Upper lobe of left lung (tissue), 6 donors: ENCODE measurements at regions not wholly inside any gene's neighbourhood (a gene's known extent, or its start where the extent isn't known, plus 50 kb on each side); places are given as distances from the start of the nearest gene placed in this dataset.

Experiments used
- ATAC-seq, 2 donors: fragments of 200-7000 bp; cut with Tn5 transposase; one replicate each; pipeline ENCODE4 v1.9.1; 2022; ENCODE audit warnings: mild to moderate bottlenecking in 2 of 2, moderate library complexity in 2 of 2; ENCODE audit not compliant: low FRiP score in 2 of 2
- DNase-seq, 2 donors: peaks; one replicate each; pipeline ENCODE4 v3.0.0-alpha.2; 2019 to 2020
- H3K27ac ChIP-seq, 4 donors: fragments of 200-600 bp; sonication (generic); one replicate each; pipeline ENCODE4 v1.5.1; 2016 to 2019
- H3K27me3 ChIP-seq, 4 donors: fragments of 200-600 bp; sonication (generic); one replicate each; pipeline ENCODE4 v1.5.1; 2017 to 2019
- H3K36me3 ChIP-seq, 4 donors: fragments of 200-600 bp; sonication (generic); one replicate each; pipeline ENCODE4 v1.5.1; 2016 to 2019
- H3K4me1 ChIP-seq, 4 donors: fragments of 200-600 bp; sonication (generic); one replicate each; pipeline ENCODE4 v1.5.1; 2018 to 2019
- H3K4me3 ChIP-seq, 4 donors: fragments of 200-600 bp; sonication (generic); one replicate each; pipeline ENCODE4 v1.5.1; 2017 to 2019; ENCODE audit warnings: mild to moderate bottlenecking in 2 of 4, moderate library complexity in 1 of 4
- H3K9me3 ChIP-seq, 4 donors: fragments of 200-600 bp; sonication (generic); one replicate each; pipeline ENCODE4 v1.5.1; 2018 to 2019
- EP300 ChIP-seq, 4 donors: sonication (generic); formaldehyde crosslinking; IDR thresholded peaks; one replicate each; pipeline ENCODE4 v1.5.1; 2017; ENCODE audit warnings: antibody characterized with exemption in 4 of 4, control low read depth in 2 of 4
- POLR2A ChIP-seq, 4 donors: fragments of 450-650 bp; IDR thresholded peaks; one replicate each; pipeline ENCODE4 v1.5.1; 2016 to 2017; ENCODE audit warnings: antibody characterized with exemption in 4 of 4, mild to moderate bottlenecking in 2 of 4
- POLR2AphosphoS5 ChIP-seq, 2 donors: sonication (generic); formaldehyde crosslinking; IDR thresholded peaks; one replicate each; pipeline ENCODE4 v1.5.1; 2017; ENCODE audit warnings: antibody characterized with exemption in 2 of 2
- WGBS, 2 donors: methylation state at CpG; one replicate each; pipeline ENCODE4 v1.1.5; 2017 to 2018; 5-methylcytosine and 5-hydroxymethylcytosine counted together
- TF ChIP-seq, protein P1 (sequence below), 6 experiments: fragments of 450-650 bp in 4 of 6; fragments of 200-600 bp in 2 of 6; sonication (generic) in 2 of 6; IDR thresholded peaks; one replicate each; pipeline ENCODE4 v1.5.1; 2016 to 2019; ENCODE audit warnings: antibody characterized with exemption in 6 of 6
- donor health status: DM: no; HTN: no; CAD: no; lungs with moderate emphysema.
- donor health status: DM: no; HTN: yes; CAD: no; lungs with severe emphysema.

DNA sequence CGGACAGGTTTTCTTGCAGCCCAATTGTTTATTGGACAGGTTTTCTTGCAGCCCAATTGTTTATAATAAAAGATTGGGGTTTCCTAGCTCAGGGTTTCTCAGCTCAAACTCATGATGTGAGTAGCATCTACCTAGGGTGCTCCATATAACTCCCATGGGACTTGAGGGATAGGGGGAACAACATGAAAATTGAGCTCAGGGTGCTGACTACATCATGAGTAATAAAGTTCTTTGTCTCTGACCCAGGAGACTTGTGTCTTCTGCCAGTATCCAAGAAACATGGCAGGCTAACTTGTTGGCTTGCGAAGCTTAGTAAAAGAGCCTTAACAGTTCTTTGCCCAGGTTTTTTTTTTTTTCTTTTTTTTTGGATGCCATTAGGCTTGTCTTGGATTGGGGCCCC is 59.2 kb upstream of the MYCBP2 start:
- Histone ChIP-seq H3K27ac (no peak overlapping the region), H3K9me3 (no peaks in the 10 kb centered on the region), H3K4me1 (no peaks in the 10 kb centered on the region), H3K27me3 (no peaks in the 10 kb centered on the region), H3K4me3 (no peak overlapping the region), H3K36me3 (no peaks in the 10 kb centered on the region)
- DNase-seq (no peak), ATAC-seq (no peak)
- TF ChIP-seq POLR2AphosphoS5 (IDR thresholded peaks at IDR 0.05) (no peak), POLR2A (IDR thresholded peaks at IDR 0.05) (no peak), EP300 (IDR thresholded peaks at IDR 0.05) (no peak)
- TF ChIP-seq, protein P1, sequence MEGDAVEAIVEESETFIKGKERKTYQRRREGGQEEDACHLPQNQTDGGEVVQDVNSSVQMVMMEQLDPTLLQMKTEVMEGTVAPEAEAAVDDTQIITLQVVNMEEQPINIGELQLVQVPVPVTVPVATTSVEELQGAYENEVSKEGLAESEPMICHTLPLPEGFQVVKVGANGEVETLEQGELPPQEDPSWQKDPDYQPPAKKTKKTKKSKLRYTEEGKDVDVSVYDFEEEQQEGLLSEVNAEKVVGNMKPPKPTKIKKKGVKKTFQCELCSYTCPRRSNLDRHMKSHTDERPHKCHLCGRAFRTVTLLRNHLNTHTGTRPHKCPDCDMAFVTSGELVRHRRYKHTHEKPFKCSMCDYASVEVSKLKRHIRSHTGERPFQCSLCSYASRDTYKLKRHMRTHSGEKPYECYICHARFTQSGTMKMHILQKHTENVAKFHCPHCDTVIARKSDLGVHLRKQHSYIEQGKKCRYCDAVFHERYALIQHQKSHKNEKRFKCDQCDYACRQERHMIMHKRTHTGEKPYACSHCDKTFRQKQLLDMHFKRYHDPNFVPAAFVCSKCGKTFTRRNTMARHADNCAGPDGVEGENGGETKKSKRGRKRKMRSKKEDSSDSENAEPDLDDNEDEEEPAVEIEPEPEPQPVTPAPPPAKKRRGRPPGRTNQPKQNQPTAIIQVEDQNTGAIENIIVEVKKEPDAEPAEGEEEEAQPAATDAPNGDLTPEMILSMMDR (IDR thresholded peaks at IDR 0.05), result no peak
- WGBS, 2 donors, result 54 to 80% methylated on average over 2 of the region's 2 CpGs

- no peak for ATAC-seq
- H3K27me3 ChIP-seq, result no peaks in the 10 kb centered on the region
- no peak overlapping the region for H3K4me3 ChIP-seq
- no peaks in the 10 kb centered on the region for H3K4me1 ChIP-seq
- no peak overlapping the region for H3K27ac ChIP-seq
- no peaks in the 10 kb centered on the region for H3K36me3 ChIP-seq
- H3K9me3 ChIP-seq, result no peaks in the 10 kb centered on the region
- no peak for DNase-seq
- no peak for TF ChIP-seq EP300 (IDR thresholded peaks at IDR 0.05)
- no peak for TF ChIP-seq POLR2AphosphoS5 (IDR thresholded peaks at IDR 0.05)
- TF ChIP-seq, protein P1 (IDR thresholded peaks at IDR 0.05), result no peak
- TF ChIP-seq POLR2A (IDR thresholded peaks at IDR 0.05), result no peak
Observed at GRCh38 chr13:77384999-77385398, 58.1 kb upstream of the MYCBP2 start.

DNA sequence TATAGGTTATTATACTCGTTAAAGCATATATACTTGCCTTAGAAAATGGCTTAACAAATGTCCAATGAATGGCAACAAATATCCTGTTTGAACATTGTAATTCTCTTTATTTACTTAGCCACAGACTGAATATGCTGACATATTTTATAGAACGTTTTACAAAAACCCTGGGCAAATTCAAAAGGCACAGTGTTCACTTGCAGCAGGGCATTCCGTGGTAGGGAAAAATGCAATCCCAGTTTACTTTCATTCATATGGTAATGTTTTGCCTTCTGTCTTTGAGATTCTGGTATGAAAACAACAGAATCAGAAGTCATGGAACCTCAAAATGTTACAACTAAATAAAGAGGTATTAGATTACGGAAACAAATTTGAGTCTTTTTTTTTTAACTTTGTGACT is 56.2 kb upstream of the MYCBP2 start:
- Histone ChIP-seq H3K9me3 (no peaks in the 10 kb centered on the region), H3K4me3 (no peak overlapping the region), H3K36me3 (no peaks in the 10 kb centered on the region), H3K27me3 (no peaks in the 10 kb centered on the region), H3K27ac (no peak overlapping the region), H3K4me1 (no peaks in the 10 kb centered on the region)
- DNase-seq (no peak), ATAC-seq (no peak)
- 74 to 79% methylated on average over 4 of the region's 4 CpGs for WGBS, 2 donors
- TF ChIP-seq POLR2A (IDR thresholded peaks at IDR 0.05) (no peak), POLR2AphosphoS5 (IDR thresholded peaks at IDR 0.05) (no peak), EP300 (IDR thresholded peaks at IDR 0.05) (no peak)
- TF ChIP-seq, protein P1 (IDR thresholded peaks at IDR 0.05), result no peak

DNA sequence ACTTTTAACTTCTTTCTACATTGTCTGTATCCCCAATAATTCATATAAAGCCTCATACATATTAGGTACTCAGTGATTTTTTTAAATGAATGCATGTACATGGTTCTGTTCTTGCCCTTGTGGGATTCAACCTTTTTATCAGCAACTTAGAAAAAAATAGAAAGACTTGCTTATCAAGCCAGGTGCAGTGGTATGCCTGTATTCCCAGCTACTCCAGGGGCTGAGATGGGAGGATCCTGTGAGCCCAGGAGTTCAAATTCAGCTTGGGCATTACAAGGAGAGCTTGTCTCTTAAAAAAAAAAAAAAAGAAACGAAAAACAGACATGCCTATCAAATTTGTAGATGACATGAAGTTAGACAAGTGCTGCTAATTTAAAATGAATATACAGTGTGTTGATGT is 54.2 kb upstream of the MYCBP2 start:
- Histone ChIP-seq H3K4me1 (no peaks in the 10 kb centered on the region), H3K27me3 (no peaks in the 10 kb centered on the region), H3K9me3 (no peaks in the 10 kb centered on the region), H3K27ac (no peak overlapping the region), H3K36me3 (no peaks in the 10 kb centered on the region), H3K4me3 (no peak overlapping the region)
- 75 to 86% methylated on average over 1 of the region's 1 CpG for WGBS, 2 donors
- TF ChIP-seq POLR2A (IDR thresholded peaks at IDR 0.05) (no peak), EP300 (IDR thresholded peaks at IDR 0.05) (no peak), POLR2AphosphoS5 (IDR thresholded peaks at IDR 0.05) (no peak)
- TF ChIP-seq, protein P1 (IDR thresholded peaks at IDR 0.05), result no peak
- DNase-seq, result no peak
- ATAC-seq, result no peak

DNA sequence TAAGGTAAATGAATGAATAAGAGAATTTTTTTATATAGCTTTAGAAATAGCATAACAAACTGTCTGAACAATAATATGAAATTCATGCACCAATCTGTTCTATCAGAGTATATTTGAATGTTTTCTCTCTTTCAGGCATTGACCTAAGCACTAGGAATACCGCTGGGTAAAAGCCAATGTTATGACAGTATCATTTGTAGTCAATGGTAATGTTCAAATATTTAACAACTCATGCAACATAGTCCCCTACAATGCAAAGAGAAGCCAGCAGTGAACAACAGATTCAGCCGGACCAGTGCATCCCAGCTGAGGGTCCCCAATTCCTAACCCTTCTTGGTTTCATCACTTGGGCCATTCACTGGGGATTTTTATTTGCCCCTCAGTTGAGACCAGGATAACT is 52.6 kb upstream of the MYCBP2 start:
- TF ChIP-seq POLR2AphosphoS5 (IDR thresholded peaks at IDR 0.05), result no peak
- TF ChIP-seq EP300 (IDR thresholded peaks at IDR 0.05), result no peak
- no peak for TF ChIP-seq POLR2A (IDR thresholded peaks at IDR 0.05)
- TF ChIP-seq, protein P1 (IDR thresholded peaks at IDR 0.05), result no peak
- H3K27me3 ChIP-seq, result no peaks in the 10 kb centered on the region
- no peak overlapping the region for H3K4me3 ChIP-seq
- no peaks in the 10 kb centered on the region for H3K36me3 ChIP-seq
- DNase-seq, result no peak
- WGBS, 2 donors, result 43 to 92% methylated on average over 2 of the region's 2 CpGs
- no peaks in the 10 kb centered on the region for H3K9me3 ChIP-seq
- no peak overlapping the region for H3K27ac ChIP-seq
- no peaks in the 10 kb centered on the region for H3K4me1 ChIP-seq
- ATAC-seq, result no peak
